HCT116 (cell line): ENCODE measurements at regions not wholly inside any gene's neighbourhood (a gene's known extent, or its start where the extent isn't known, plus 50 kb on each side); places are given as distances from the start of the nearest gene placed in this dataset.

Experiments
- ATF3 ChIP-seq: IDR thresholded peaks from 2 replicates; pipeline ENCODE4 v1.6.1; 2012
- CEBPB ChIP-seq: IDR thresholded peaks from 2 replicates; pipeline ENCODE4 v1.6.1; 2012; ENCODE audit warnings: low read depth
- CTCF ChIP-seq, 3 experiments: fragments of 200-600 bp in 1 of 3; sonication (generic) in 1 of 3; IDR thresholded peaks in 2 of 3; conservative IDR thresholded peaks in 1 of 3; 2 replicates each; pipeline ENCODE4 v1.5.1; 2012 to 2017; ENCODE audit warnings: low read depth in 2 of 3, low read length in 2 of 3, antibody characterized with exemption in 1 of 3, borderline replicate concordance in 1 of 3, control low read depth in 1 of 3, mild to moderate bottlenecking in 1 of 3, mixed read lengths in 1 of 3, mixed run types in 1 of 3, moderate library complexity in 1 of 3; ENCODE audit not compliant: insufficient read depth in 1 of 3
- EZH2 ChIP-seq: fragments of 200-600 bp; sonication (generic); IDR thresholded peaks from 2 replicates; pipeline ENCODE4 v1.6.1; 2017; ENCODE audit warnings: antibody characterized with exemption, mixed run types
- EZH2phosphoT487 ChIP-seq: fragments of 200-600 bp; IDR thresholded peaks from 2 replicates; pipeline ENCODE4 v1.6.1; 2018; ENCODE audit warnings: antibody characterized with exemption, borderline replicate concordance
- FOSL1 ChIP-seq: IDR thresholded peaks from 2 replicates; pipeline ENCODE4 v1.6.1; 2012; ENCODE audit warnings: low read depth
- JUND ChIP-seq: IDR thresholded peaks from 2 replicates; pipeline ENCODE4 v1.6.1; 2012
- POLR2A ChIP-seq: IDR thresholded peaks from 2 replicates; pipeline ENCODE4 v1.7.0; 2011; ENCODE audit warnings: borderline replicate concordance; ENCODE audit not compliant: insufficient read depth, insufficient read length; ENCODE audit errors: extremely low read depth
- POLR2AphosphoS5 ChIP-seq: IDR thresholded peaks from 2 replicates; pipeline ENCODE4 v1.6.1; 2011; ENCODE audit warnings: mild to moderate bottlenecking, low read depth, low read length, moderate library complexity
- RAD21 ChIP-seq: IDR thresholded peaks from 2 replicates; pipeline ENCODE4 v1.6.1; 2012; ENCODE audit warnings: low read depth, mild to moderate bottlenecking
- SP1 ChIP-seq: IDR thresholded peaks from 2 replicates; pipeline ENCODE4 v1.6.1; 2012; ENCODE audit warnings: low read depth
- SRF ChIP-seq: IDR thresholded peaks from 2 replicates; pipeline ENCODE4 v1.6.1; 2012; ENCODE audit warnings: low read depth
- TCF7L2 ChIP-seq: IDR thresholded peaks from 2 replicates; pipeline ENCODE4 v1.7.0; 2011; ENCODE audit warnings: borderline replicate concordance, inconsistent platforms; ENCODE audit not compliant: insufficient read depth, insufficient read length; ENCODE audit errors: extremely low read depth
- ZNF274 ChIP-seq: fragments of 200-500 bp; sonication (Bioruptor generic); IDR thresholded peaks from 2 replicates; pipeline ENCODE4 v1.6.1; 2014; ENCODE audit warnings: mild to moderate bottlenecking, low read depth, low read length, inconsistent platforms

GRCh38 chr2:176914371-176914770 is 298.2 kb upstream of the HNRNPA3 start:
- no peak for TF ChIP-seq CTCF (IDR thresholded peaks at IDR 0.05 in 2 of 3, conservative IDR thresholded peaks at IDR 0.05 in 1 of 3; ENCODE audit: borderline replicate concordance in 1 of 3, insufficient read depth in 1 of 3, low read depth in 2 of 3, low read length in 2 of 3)
- no peak for TF ChIP-seq TCF7L2
- no peak for TF ChIP-seq EZH2phosphoT487
- no peak for TF ChIP-seq EZH2
- TF ChIP-seq POLR2AphosphoS5, result no peak
- TF ChIP-seq RAD21, result no peak
- TF ChIP-seq JUND, result no peak
- TF ChIP-seq ATF3, result no peak
- TF ChIP-seq ZNF274, result no peak
- TF ChIP-seq CEBPB, result no peak
- TF ChIP-seq SP1, result no peak
- TF ChIP-seq FOSL1, result no peak
- no peak for TF ChIP-seq SRF
- TF ChIP-seq POLR2A, result no peak
